T-helper 2 cell treated with Interferon-gamma antibody and Interleukin-4, amounts not matched to agents 100 ng/mL and 5 ng/mL, for 36 hours (primary cell): ENCODE measurements at regions not wholly inside any gene's neighbourhood (a gene's known extent, or its start where the extent isn't known, plus 50 kb on each side); places are given as distances from the start of the nearest gene placed in this dataset.

Experiments used
- intact Hi-C: fragments of 100-400 bp; cut with micrococcal nuclease; formaldehyde crosslinking; loops from one replicate; pipeline ENCODE4 v1.15.1; 2023

GRCh38 chr2:196563876-196564275, 75.6 kb upstream of the CCDC150 start:
- intact Hi-C loops, result no loop called here

DNA sequence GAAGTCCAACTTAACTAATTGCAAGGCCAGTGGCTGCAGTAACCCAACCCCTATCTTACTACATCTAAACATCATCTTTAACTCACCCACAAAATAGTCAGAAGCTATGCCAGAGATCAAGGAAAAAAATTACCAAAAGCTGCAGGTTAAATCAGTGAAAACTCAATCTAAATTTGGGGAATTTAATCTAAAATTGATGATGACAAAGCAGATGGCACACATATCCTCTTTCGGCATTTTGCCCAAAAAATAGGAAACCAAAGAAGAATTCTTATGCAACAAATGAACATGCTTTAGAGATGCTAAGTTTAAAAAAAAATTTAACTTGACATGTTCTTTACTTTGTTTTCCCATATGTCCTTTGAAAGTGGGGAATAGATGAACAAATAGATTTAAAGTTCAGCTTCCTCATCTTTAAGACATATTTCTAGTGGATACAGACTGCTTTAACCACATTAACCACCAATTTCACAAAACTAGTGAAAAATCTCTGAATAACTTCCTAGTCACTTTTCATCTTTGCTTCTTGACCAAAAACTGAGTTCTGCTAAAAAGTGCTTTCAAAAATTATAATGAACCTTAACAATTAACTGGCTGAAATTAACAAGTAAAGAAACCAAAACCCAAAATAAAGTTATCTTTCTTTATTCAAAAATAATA, 74.3 kb upstream of the CCDC150 start:
- intact Hi-C loops, result no loop called here

- intact Hi-C loops, result no loop called here
Measured at GRCh38 chr2:196565982-196566381, 73.5 kb upstream of the CCDC150 start.

DNA sequence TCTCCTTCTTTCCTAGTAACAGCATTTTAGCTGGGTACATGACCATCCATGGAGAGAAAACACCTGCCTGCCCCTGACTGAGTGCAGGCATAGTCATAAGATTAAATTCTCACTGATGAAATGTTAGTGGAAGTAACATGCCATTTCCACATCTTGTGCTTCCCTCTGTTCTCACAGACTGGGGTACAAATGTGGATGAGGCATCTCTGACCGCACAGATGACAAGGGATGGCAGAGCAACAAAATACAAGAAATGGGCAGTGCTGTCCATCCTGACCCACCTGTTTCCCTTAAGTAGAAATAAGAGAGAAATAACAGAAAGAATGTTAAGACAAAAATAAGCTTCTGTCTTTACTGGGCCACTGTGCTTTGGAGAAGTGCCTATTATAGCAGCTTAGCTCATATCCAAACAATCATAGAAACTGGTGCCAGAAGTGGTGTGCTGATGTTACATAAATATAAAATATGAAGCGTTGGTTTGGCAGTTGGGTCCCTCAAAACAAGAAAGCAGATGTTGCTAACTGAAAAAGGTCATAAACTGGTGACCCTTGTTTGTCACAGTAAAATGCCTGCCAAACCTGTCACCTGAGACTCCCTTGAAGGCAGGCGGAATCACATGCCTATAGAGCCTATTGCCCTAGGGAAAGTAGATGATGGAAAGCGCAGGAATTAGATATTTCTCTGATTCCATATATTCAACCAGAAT, 72.4 kb upstream of the CCDC150 start:
- intact Hi-C loops, result no loop called here

DNA sequence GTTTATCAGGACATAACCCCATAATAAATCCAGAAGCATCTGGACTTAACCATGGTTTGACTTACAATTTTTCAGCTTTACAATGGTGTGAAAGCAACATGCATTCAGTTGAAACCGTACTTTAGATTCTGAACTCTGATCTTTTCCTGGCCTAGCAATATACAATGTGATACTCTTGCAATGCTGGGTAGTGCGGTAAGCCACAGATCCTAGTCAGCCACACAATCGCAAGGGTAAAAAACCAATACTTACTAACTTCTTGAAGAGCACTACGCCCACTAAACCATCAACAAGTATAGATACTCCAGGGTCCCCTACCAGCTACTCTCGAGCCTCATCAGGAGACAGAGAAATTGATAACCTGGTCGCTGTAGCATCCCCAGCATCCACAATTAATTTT, 71.0 kb upstream of the CCDC150 start:
- intact Hi-C loops, result no loop called here

GRCh38 chr2:196584903-196585302, 54.6 kb upstream of the CCDC150 start:
- intact Hi-C loops, result no loop called here

DNA sequence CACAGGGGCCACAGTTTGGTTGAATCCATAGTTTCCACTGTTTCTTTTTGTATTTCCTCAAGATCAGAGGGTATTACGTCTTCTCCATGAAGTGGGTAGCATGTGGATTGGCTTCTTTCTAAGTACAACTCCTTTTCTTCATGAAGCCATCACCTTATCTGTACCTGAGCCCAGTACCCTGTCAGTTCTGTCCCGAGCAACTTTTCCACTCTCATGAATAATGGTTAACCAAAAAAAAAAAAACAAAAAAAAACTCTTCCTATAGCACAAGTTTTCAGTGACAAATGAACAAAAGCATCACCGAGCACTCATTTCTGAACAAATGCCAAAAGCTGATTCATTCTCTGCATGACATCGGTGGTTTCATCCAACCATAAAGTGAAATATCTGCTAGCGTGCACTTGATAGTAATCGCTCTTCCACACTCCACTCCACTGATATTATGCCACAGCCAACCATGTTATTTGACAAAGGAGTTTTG, 53.0 kb upstream of the CCDC150 start:
- intact Hi-C loops, result no loop called here

DNA sequence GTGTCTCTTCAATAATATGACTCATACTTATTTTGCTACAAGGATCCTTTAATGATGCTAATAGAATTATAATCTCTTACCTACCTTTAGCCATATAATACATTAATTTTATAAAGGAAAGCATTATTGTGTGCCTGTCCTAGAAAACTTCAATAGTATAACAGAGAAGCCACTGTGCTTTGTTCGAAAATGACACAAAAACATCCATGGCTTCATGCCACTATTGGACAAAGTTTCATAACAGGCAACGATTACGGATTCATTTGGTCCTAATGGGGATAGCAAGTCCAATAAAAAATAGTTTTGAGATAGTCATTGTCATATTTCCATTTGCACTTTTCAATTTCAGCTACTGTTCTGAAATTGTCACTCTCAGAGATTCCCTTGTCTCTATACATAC, 52.5 kb upstream of the CCDC150 start:
- intact Hi-C loops, result no loop called here

DNA sequence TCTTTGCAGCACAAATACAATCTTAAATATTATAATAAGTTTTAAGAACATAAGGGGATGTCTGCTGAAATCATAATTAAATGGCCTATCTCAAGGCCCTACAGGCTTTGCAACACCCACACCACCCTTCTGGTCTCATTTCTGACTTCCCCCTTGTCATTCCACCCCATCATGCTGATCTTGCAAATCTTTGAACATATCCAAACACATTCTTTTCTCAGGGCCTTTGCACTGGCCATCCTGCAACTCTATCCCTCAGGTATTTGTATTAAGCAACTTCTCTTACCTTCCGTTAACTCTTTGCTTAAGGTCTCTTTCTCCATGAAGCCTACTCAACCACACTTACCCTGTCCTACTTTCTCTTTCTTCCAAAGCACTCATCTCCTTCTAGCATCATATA, 51.8 kb upstream of the CCDC150 start:
- intact Hi-C loops, result no loop called here

DNA sequence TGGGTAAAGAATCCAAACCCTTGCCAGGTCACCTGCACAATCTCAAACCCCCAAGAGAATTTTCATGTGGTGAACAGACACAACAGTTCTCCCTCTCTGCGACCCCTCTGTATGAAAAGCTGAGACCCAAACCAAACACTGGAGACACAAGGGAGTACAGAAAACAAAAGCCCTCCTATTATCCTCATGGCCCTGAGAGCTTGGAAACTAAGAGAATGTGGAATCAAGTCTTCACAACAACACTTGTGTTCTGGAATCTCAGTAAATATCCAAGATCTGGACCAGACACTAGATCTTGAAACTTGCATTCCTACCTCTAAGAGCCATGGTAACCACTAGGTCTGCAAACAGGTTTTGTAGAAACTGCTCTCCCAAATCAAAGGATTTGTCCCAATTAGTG, 50.1 kb upstream of the CCDC150 start:
- intact Hi-C loops, result no loop called here
